Stimulated activated CD4-positive, alpha-beta T cell treated with anti-CD3 and anti-CD28 coated beads, TNF-alpha, amount 100 ng/mL, for 1 hour (primary cell): ENCODE measurements at regions not wholly inside any gene's neighbourhood (a gene's known extent, or its start where the extent isn't known, plus 50 kb on each side); places are given as distances from the start of the nearest gene placed in this dataset.
A peak's percentile ranks its signal among the peaks of the same experiment; 100 is the strongest.
"Not testable (repeated sequence)": the region's sequence is repeated elsewhere in the genome, so short reads cannot be mapped to it uniquely, and the experiment has no call there.

Source experiments
- DNase-seq, 3 donors: peaks; one replicate each; pipeline ENCODE4 v3.0.0-alpha.2; 2020; ENCODE audit warnings: low read depth in 3 of 3, low spot score in 1 of 3

GRCh38 chr16:88263681-88264287 is 119.0 kb upstream of the ZNF469 start:
- DNase-seq, result not testable (repeated sequence)

- DNase-seq, result peak; percentile 16 to 19 (median 16)
These were observed 118.0 kb upstream of the ZNF469 start for GRCh38 chr16:88264641-88265285.

- DNase-seq, result peak in 1 of 3 donors; percentile 4
These were observed 117.3 kb upstream of the ZNF469 start for GRCh38 chr16:88265286-88265938.

GRCh38 chr16:88266036-88266435 is 116.7 kb upstream of the ZNF469 start:
- not testable (repeated sequence) for DNase-seq

- DNase-seq, result not testable (repeated sequence)
These were observed 115.7 kb upstream of the ZNF469 start for GRCh38 chr16:88266935-88267551.

- DNase-seq, result not testable (repeated sequence)
These were observed 114.4 kb upstream of the ZNF469 start for GRCh38 chr16:88268186-88268970.

- DNase-seq, result not testable (repeated sequence)
These were observed 112.5 kb upstream of the ZNF469 start for GRCh38 chr16:88270171-88270790.

GRCh38 chr16:88271296-88271695 is 111.5 kb upstream of the ZNF469 start:
- not testable (repeated sequence) for DNase-seq

- DNase-seq, result not testable (repeated sequence)
These were observed 111.0 kb upstream of the ZNF469 start for GRCh38 chr16:88271776-88272175.

GRCh38 chr16:88272437-88272836 is 110.3 kb upstream of the ZNF469 start:
- not testable (repeated sequence) for DNase-seq

- not testable (repeated sequence) for DNase-seq
These were observed 108.5 kb upstream of the ZNF469 start for GRCh38 chr16:88274126-88274750.

GRCh38 chr16:88274847-88275246 is 107.9 kb upstream of the ZNF469 start:
- DNase-seq, result no peak

GRCh38 chr16:88275336-88276122 is 107.2 kb upstream of the ZNF469 start:
- not testable (repeated sequence) for DNase-seq

GRCh38 chr16:88276123-88276588 is 106.6 kb upstream of the ZNF469 start:
- DNase-seq, result not testable (repeated sequence)

- no peak for DNase-seq
These were observed 106.2 kb upstream of the ZNF469 start for GRCh38 chr16:88276591-88276990.

- DNase-seq, result no peak
These were observed 102.8 kb upstream of the ZNF469 start for GRCh38 chr16:88279998-88280397.

GRCh38 chr16:88281858-88282563 is 100.7 kb upstream of the ZNF469 start:
- DNase-seq, result no peak

- no peak for DNase-seq
These were observed 100.0 kb upstream of the ZNF469 start for GRCh38 chr16:88282564-88283395.
